Activated CD8-positive, alpha-beta T cell treated with anti-CD3 and anti-CD28 coated beads for 36 hours (primary cell): ENCODE measurements at regions not wholly inside any gene's neighbourhood (a gene's known extent, or its start where the extent isn't known, plus 50 kb on each side); places are given as distances from the start of the nearest gene placed in this dataset.

ENCODE experiments used
- ATAC-seq: fragments of 200-7000 bp; cut with Tn5 transposase; one replicate; pipeline ENCODE4 v1.10.0; 2021; ENCODE audit warnings: mild to moderate bottlenecking, moderate library complexity
- CTCF ChIA-PET: fragments of 350-600 bp; sonication (Branson Sonifier 250); formaldehyde crosslinking; loops from one replicate; lab custom pipeline; 2021; ENCODE audit warnings: antibody characterized with exemption; lab: Charles Lee
- POLR2A ChIA-PET: fragments of 350-600 bp; sonication (Branson Sonifier 250); formaldehyde crosslinking; loops from one replicate; lab custom pipeline; 2021; ENCODE audit warnings: antibody characterized with exemption; lab: Charles Lee
- DNase-seq: peaks from one replicate; pipeline ENCODE4 v3.0.0-alpha.2; 2020
- H3K27ac Mint-ChIP-seq: one replicate; pipeline ENCODE4 v1.8.0; 2021; ENCODE audit warnings: mild to moderate bottlenecking, mixed read lengths
- H3K27me3 Mint-ChIP-seq: one replicate; pipeline ENCODE4 v1.8.0; 2021; ENCODE audit warnings: mixed read lengths
- H3K36me3 Mint-ChIP-seq: one replicate; pipeline ENCODE4 v1.8.0; 2021; ENCODE audit warnings: low read depth, mixed read lengths
- H3K4me1 Mint-ChIP-seq: one replicate; pipeline ENCODE4 v1.8.0; 2021; ENCODE audit warnings: low read depth, mixed read lengths
- H3K4me3 Mint-ChIP-seq: one replicate; pipeline ENCODE4 v1.8.0; 2021; ENCODE audit warnings: mild to moderate bottlenecking, moderate library complexity, mixed read lengths
- H3K9me3 Mint-ChIP-seq: one replicate; pipeline ENCODE4 v1.8.0; 2021; ENCODE audit warnings: mixed read lengths
- CTCF ChIP-seq: fragments of 200-600 bp; IDR thresholded peaks from one replicate; pipeline ENCODE4 v1.8.0; 2022; ENCODE audit warnings: antibody characterized with exemption, mild to moderate bottlenecking
- intact Hi-C: fragments of 100-400 bp; cut with micrococcal nuclease; formaldehyde crosslinking; loops from one replicate; pipeline ENCODE4 v1.10.0; 2022

GRCh38 chr7:130970196-130970595 lies 236.2 kb upstream of the KLF14 start:
- ChIA-PET POLR2A (interaction anchor here (0.8 to 2.9 kb wide), 10 partner anchors 10 to 88 kb away, joined by 3 to 143 read pairs (median 4); no protein-coding TSS in a partner anchor), CTCF (interaction anchor here (0.8 to 2.9 kb wide), 13 partner anchors 9 to 82 kb away, joined by 3 to 36 read pairs (median 4); no protein-coding TSS in a partner anchor)
- Mint-ChIP-seq H3K27ac (peak overlapping the region; percentile 95), H3K4me1 (peaks cover 85% of the 10 kb centered on the region), H3K4me3 (peak overlapping the region; percentile 61), H3K9me3 (peaks cover 17% of the 10 kb centered on the region), H3K36me3 (peaks cover 53% of the 10 kb centered on the region), H3K27me3 (no peaks in the 10 kb centered on the region)
- no peak for TF ChIP-seq CTCF
- DNase-seq (peak; percentile 69), ATAC-seq (peak; percentile 42)
- intact Hi-C loops, result loop anchor here (1.0 to 5.0 kb wide), 4 partner anchors 9 to 137 kb away; no protein-coding TSS in a partner anchor

- ChIA-PET CTCF (interaction anchor here (0.8 to 2.9 kb wide), 14 partner anchors 9 to 82 kb away, joined by 3 to 36 read pairs (median 4); no protein-coding TSS in a partner anchor), POLR2A (interaction anchor here (0.7 to 2.9 kb wide), 14 partner anchors 9 to 137 kb away, joined by 3 to 143 read pairs (median 4); no protein-coding TSS in a partner anchor)
- Mint-ChIP-seq H3K27ac (peak overlapping the region; percentile 95), H3K36me3 (peaks cover 57% of the 10 kb centered on the region), H3K4me3 (peak overlapping the region; percentile 61), H3K4me1 (peaks cover 88% of the 10 kb centered on the region), H3K27me3 (no peaks in the 10 kb centered on the region), H3K9me3 (peaks cover 22% of the 10 kb centered on the region)
- intact Hi-C loops, result loop anchor here (1.0 to 5.0 kb wide), 4 partner anchors 9 to 137 kb away; no protein-coding TSS in a partner anchor
- ATAC-seq (peak; percentile 11), DNase-seq (peak; percentile 52)
- no peak for TF ChIP-seq CTCF
Measured at GRCh38 chr7:130970696-130971095, 236.7 kb upstream of the KLF14 start.

GRCh38 chr7:130971297-130971696 lies 237.3 kb upstream of the KLF14 start:
- Mint-ChIP-seq H3K4me1 (peaks cover 87% of the 10 kb centered on the region), H3K36me3 (peaks cover 55% of the 10 kb centered on the region)

GRCh38 chr7:130972201-130972600 lies 238.2 kb upstream of the KLF14 start:
- peak overlapping the region; percentile 95 for H3K27ac Mint-ChIP-seq
- peaks cover 55% of the 10 kb centered on the region for H3K36me3 Mint-ChIP-seq
- ATAC-seq (no peak), DNase-seq (no peak)
- peak overlapping the region; percentile 61 for H3K4me3 Mint-ChIP-seq
- intact Hi-C loops, result loop anchor here (5.0 kb wide), 2 partner anchors 35 to 135 kb away; no protein-coding TSS in a partner anchor
- no peak for TF ChIP-seq CTCF
- H3K27me3 Mint-ChIP-seq, result no peaks in the 10 kb centered on the region
- peaks cover 27% of the 10 kb centered on the region for H3K9me3 Mint-ChIP-seq
- ChIA-PET POLR2A (interaction anchor here (0.9 to 2.9 kb wide), 3 partner anchors 14 to 85 kb away, joined by 3 to 143 read pairs (median 5); no protein-coding TSS in a partner anchor), CTCF (interaction anchor here (2.6 to 2.9 kb wide), 3 partner anchors 9 to 35 kb away, joined by 10 to 36 read pairs (median 17); no protein-coding TSS in a partner anchor)
- H3K4me1 Mint-ChIP-seq, result peaks cover 82% of the 10 kb centered on the region

More at GRCh38 chr7:130971297-130971696, 237.3 kb upstream of the KLF14 start:
- H3K4me3 Mint-ChIP-seq, result peak overlapping the region; percentile 61
- peak overlapping the region; percentile 95 for H3K27ac Mint-ChIP-seq
- TF ChIP-seq CTCF, result no peak
- CTCF ChIA-PET, result interaction anchor here (0.9 to 2.9 kb wide), 10 partner anchors 10 to 74 kb away, joined by 3 to 36 read pairs (median 4); no protein-coding TSS in a partner anchor
- peak; percentile 87 for DNase-seq
- ATAC-seq, result peak; percentile 66
- H3K27me3 Mint-ChIP-seq, result no peaks in the 10 kb centered on the region
- intact Hi-C loops, result loop anchor here (2.0 to 5.0 kb wide), 3 partner anchors 36 to 136 kb away; no protein-coding TSS in a partner anchor
- POLR2A ChIA-PET, result interaction anchor here (0.7 to 2.9 kb wide), 12 partner anchors 9 to 136 kb away, joined by 3 to 143 read pairs (median 4); no protein-coding TSS in a partner anchor
- peaks cover 25% of the 10 kb centered on the region for H3K9me3 Mint-ChIP-seq
